Ectodermal cell (in vitro differentiated cells): ENCODE measurements at regions not wholly inside any gene's neighbourhood (a gene's known extent, or its start where the extent isn't known, plus 50 kb on each side); places are given as distances from the start of the nearest gene placed in this dataset.

Experiments used
- H3K27ac ChIP-seq: 2 replicates; pipeline ENCODE4 v1.7.0; 2013; ENCODE audit warnings: mild to moderate bottlenecking, low read depth, low read length; ENCODE audit not compliant: insufficient read depth, poor library complexity, severe bottlenecking
- H3K27me3 ChIP-seq: 2 replicates; pipeline ENCODE4 v1.7.0; 2013; ENCODE audit warnings: mild to moderate bottlenecking, low read length; ENCODE audit not compliant: insufficient read depth, control insufficient read depth, poor library complexity, severe bottlenecking
- H3K36me3 ChIP-seq: one replicate; pipeline ENCODE4 v1.7.0; 2013; ENCODE audit warnings: low read length; ENCODE audit not compliant: control insufficient read depth, insufficient read depth
- H3K4me1 ChIP-seq: one replicate; pipeline ENCODE4 v1.7.0; 2013; ENCODE audit warnings: low read length; ENCODE audit not compliant: control insufficient read depth, insufficient read depth
- H3K4me3 ChIP-seq: 2 replicates; pipeline ENCODE4 v1.7.0; 2013; ENCODE audit warnings: low read depth, low read length, control low read depth; ENCODE audit not compliant: insufficient read depth
- H3K9me3 ChIP-seq: 2 replicates; pipeline ENCODE4 v1.7.0; 2013; ENCODE audit warnings: mild to moderate bottlenecking, low read length, moderate library complexity; ENCODE audit not compliant: control insufficient read depth
- WGBS, 2 experiments: methylation state at CpG; one replicate each; pipeline ENCODE4 v1.1.7; 2013; ENCODE audit warnings: missing lambda C conversion rate in 2 of 2; 5-methylcytosine and 5-hydroxymethylcytosine counted together

DNA sequence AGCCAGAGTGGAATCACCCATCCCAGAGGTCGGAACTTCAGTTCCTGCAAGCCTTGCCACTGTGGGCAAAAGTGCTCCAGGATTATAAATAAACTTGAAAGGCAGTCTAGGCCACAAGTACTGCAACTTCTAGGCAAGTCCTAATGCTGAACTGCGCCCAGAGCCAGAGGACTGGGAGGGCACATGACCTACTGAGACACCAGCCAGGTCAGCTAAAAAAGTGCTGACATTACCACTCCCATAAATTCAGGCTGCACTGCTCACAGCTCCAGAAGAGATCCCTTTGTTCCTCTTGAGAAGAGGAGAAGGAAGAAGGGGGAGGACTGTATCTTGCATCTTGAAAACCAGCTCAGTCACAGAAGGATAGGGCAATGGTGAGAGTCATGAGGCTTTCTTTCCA lies 1084.1 kb upstream of the PHF14 start:
- H3K36me3 ChIP-seq: no peaks in the 10 kb centered on the region
- no peak overlapping the region for H3K27ac ChIP-seq
- no peaks in the 10 kb centered on the region for H3K27me3 ChIP-seq
- no peaks in the 10 kb centered on the region for H3K9me3 ChIP-seq
- no peaks in the 10 kb centered on the region for H3K4me1 ChIP-seq
- WGBS, 2 experiments: 74 to 77% methylated on average over 2 of the region's 2 CpGs
- H3K4me3 ChIP-seq: no peak overlapping the region

DNA sequence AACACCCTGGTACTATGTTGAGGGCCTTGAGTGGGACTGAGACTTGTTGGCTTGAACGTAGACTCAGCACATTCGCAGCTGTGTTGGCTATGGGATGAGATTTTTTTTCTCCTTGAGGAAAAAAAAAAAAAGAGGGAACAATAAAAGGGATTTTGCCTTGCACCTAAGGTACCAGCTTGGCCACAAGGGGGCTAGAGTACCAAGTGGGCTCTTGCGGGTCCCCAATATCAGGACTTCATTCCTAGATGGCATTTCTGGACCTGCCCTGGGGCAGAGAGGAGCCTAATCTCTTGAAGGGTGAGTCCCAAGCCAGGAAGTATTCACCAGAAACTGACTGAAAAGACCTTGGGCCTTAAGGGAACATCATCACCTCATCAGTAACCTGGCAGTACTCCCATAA lies 1083.6 kb upstream of the PHF14 start:
- no peak overlapping the region for H3K4me3 ChIP-seq
- 92 to 96% methylated on average over 3 of the region's 3 CpGs for WGBS, 2 experiments
- H3K36me3 ChIP-seq: no peaks in the 10 kb centered on the region
- no peak overlapping the region for H3K27ac ChIP-seq
- no peaks in the 10 kb centered on the region for H3K9me3 ChIP-seq
- H3K27me3 ChIP-seq: no peaks in the 10 kb centered on the region
- H3K4me1 ChIP-seq: no peaks in the 10 kb centered on the region

DNA sequence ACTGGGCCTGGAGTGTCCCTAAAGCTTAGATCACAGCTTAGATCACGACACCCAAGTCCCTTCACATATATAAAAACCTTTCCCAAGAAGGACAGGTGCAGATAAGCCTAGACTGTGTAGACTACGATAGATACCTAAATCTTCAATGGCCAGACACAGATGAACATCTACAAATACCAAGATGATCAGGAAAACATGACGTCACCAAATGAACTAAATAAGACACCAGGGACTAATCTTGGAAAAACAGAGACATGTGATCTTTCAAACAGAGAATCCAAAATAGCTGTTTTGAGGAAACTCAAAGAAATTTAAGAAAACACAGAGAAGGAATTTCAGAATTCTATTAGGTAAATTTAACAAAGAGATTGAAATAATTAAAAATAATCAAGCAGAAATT lies 1082.6 kb upstream of the PHF14 start:
- Histone ChIP-seq H3K9me3 (no peaks in the 10 kb centered on the region), H3K36me3 (no peaks in the 10 kb centered on the region), H3K4me1 (no peaks in the 10 kb centered on the region), H3K4me3 (no peak overlapping the region), H3K27ac (no peak overlapping the region), H3K27me3 (no peaks in the 10 kb centered on the region)
- 91 to 95% methylated on average over 3 of the region's 3 CpGs for WGBS, 2 experiments

DNA sequence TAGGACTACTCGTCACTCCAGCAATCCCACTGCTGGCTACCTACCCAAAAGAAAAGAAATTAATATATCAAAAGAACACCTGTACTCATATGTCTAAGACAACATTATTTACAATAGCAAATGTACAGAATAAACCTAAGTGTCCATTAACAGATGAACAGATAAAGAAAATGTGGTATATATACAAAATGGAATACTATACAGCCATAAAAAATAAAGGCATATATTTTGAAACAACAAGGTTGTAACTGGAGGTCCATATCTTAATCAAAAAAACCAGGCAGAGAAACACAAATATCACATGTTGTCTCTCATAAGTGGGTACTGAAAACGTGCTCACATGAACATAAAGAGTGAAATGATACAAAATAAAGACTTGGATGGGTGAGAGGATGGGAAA lies 1073.3 kb upstream of the PHF14 start:
- peaks cover 3% of the 10 kb centered on the region for H3K9me3 ChIP-seq

DNA sequence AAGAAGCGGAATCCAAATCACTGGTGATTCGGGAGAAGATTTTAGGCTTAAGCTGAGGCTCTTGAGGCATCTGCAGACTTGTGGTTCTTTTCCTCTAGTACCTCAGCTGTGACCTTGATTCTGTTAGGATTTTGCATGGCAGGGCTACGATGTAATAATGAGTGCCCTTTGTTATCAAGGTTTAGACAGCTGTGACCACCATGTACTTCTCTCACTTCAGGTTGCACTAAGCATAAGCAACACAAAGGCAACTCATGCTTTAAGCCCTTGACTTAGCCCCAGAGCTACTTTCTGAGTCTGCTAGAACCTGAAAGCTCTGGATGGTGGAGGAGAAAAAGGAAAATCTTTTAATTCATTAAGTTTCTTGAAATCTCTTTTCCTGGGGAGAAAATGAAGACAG lies 1052.3 kb upstream of the PHF14 start:
- Histone ChIP-seq H3K36me3 (no peaks in the 10 kb centered on the region), H3K27ac (no peak overlapping the region), H3K4me3 (no peak overlapping the region), H3K27me3 (no peaks in the 10 kb centered on the region), H3K4me1 (no peaks in the 10 kb centered on the region), H3K9me3 (no peaks in the 10 kb centered on the region)
- 90 to 98% methylated on average over 3 of the region's 3 CpGs for WGBS, 2 experiments

More for the DNA sequence above, 1073.3 kb upstream of the PHF14 start:
- H3K4me1 ChIP-seq: no peaks in the 10 kb centered on the region
- no peak overlapping the region for H3K4me3 ChIP-seq
- H3K36me3 ChIP-seq: no peaks in the 10 kb centered on the region
- 75 to 85% methylated on average over 1 to 2 of the region's 2 CpGs for WGBS, 2 experiments
- no peak overlapping the region for H3K27ac ChIP-seq
- no peaks in the 10 kb centered on the region for H3K27me3 ChIP-seq

GRCh38 chr7:9937944-9938631 lies 1035.6 kb upstream of the PHF14 start:
- Histone ChIP-seq H3K36me3 (no peaks in the 10 kb centered on the region), H3K4me1 (no peaks in the 10 kb centered on the region), H3K4me3 (no peak overlapping the region), H3K27me3 (no peaks in the 10 kb centered on the region), H3K27ac (no peak overlapping the region), H3K9me3 (no peaks in the 10 kb centered on the region)
- WGBS, 2 experiments: 94 to 100% methylated on average over 1 to 2 of the region's 2 CpGs

DNA sequence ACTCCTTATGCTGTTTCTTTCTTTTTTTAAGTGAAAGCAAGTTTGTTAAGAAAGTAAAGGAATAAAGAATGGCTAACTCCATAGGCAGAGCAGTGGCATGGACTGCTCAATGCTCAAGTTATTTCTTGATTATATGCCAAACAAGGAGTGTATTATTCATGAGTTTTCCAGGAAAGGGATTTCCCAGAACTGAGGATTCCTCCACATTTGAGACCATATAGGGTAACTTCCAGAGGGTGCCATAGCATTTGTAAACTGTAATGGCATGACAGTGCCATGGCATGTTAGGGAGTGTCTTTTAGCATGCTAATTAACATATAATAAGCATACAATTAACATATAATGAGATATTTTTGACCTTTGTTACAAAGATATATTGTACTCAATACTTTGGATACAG lies 1034.5 kb upstream of the PHF14 start:
- Histone ChIP-seq H3K4me1 (no peaks in the 10 kb centered on the region), H3K4me3 (no peak overlapping the region), H3K9me3 (no peaks in the 10 kb centered on the region), H3K36me3 (no peaks in the 10 kb centered on the region), H3K27ac (no peak overlapping the region), H3K27me3 (no peaks in the 10 kb centered on the region)

GRCh38 chr7:9945131-9945530 lies 1028.5 kb upstream of the PHF14 start:
- Histone ChIP-seq H3K27ac (no peak overlapping the region), H3K9me3 (no peaks in the 10 kb centered on the region), H3K36me3 (no peaks in the 10 kb centered on the region), H3K4me1 (no peaks in the 10 kb centered on the region), H3K4me3 (no peak overlapping the region), H3K27me3 (no peaks in the 10 kb centered on the region)

DNA sequence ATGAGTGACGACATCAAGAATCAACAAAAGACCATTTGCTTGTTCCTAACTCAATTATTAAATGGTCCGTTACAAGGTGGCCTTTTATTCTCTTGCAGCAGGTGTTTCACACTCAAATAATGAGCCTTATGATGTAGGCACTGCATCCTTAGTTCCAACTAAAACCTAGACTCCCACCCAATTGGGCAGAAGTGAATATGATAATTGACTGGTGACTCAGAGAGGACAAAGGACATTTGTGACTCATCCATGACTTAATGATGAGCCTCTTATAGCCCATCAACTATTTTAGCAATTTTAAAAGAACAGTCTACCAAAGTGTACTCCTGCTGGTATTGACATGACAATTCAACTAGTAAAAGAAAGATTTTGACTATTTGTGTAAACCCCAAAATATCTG lies 1027.8 kb upstream of the PHF14 start:
- H3K36me3 ChIP-seq: no peaks in the 10 kb centered on the region
- H3K9me3 ChIP-seq: no peaks in the 10 kb centered on the region
- H3K27me3 ChIP-seq: no peaks in the 10 kb centered on the region
- H3K4me3 ChIP-seq: no peak overlapping the region
- H3K4me1 ChIP-seq: no peaks in the 10 kb centered on the region
- no peak overlapping the region for H3K27ac ChIP-seq
- 40 to 49% methylated on average over 2 of the region's 2 CpGs for WGBS, 2 experiments

GRCh38 chr7:9955138-9955537 lies 1018.5 kb upstream of the PHF14 start:
- no peaks in the 10 kb centered on the region for H3K9me3 ChIP-seq
- WGBS, 2 experiments: 93 to 99% methylated on average over 2 of the region's 2 CpGs

DNA sequence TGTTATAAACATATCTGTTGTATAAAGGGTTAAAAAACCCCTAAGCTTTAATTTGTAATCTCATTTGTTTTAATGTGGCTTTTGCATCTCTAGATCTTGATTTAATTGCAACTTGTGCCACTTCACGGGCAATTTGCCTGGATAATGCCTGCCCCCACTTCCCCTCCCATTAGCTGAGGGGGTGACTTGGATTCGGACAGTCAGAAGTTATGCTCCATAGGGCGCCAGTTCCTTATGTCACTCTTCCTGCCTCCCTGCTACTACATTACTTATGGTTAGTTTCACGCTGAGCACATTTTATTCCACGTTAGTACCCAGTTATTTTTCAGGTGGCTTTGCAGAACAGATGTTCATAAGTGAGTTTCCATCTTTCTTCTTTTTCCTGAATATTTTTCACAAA lies 1015.2 kb upstream of the PHF14 start:
- no peaks in the 10 kb centered on the region for H3K27me3 ChIP-seq
- WGBS, 2 experiments: 86 to 90% methylated on average over 5 of the region's 5 CpGs
- H3K36me3 ChIP-seq: no peaks in the 10 kb centered on the region
- no peak overlapping the region for H3K4me3 ChIP-seq
- H3K9me3 ChIP-seq: no peaks in the 10 kb centered on the region
- no peaks in the 10 kb centered on the region for H3K4me1 ChIP-seq
- H3K27ac ChIP-seq: no peak overlapping the region

More at GRCh38 chr7:9955138-9955537, 1018.5 kb upstream of the PHF14 start:
- Histone ChIP-seq H3K4me1 (no peaks in the 10 kb centered on the region), H3K27ac (no peak overlapping the region), H3K4me3 (no peak overlapping the region), H3K27me3 (no peaks in the 10 kb centered on the region), H3K36me3 (no peaks in the 10 kb centered on the region)
